Activated CD8-positive, alpha-beta memory T cell treated with anti-CD3 and anti-CD28 coated beads for 36 hours (primary cell): ENCODE measurements at regions not wholly inside any gene's neighbourhood (a gene's known extent, or its start where the extent isn't known, plus 50 kb on each side); places are given as distances from the start of the nearest gene placed in this dataset.
"Not testable (repeated sequence)": the region's sequence is repeated elsewhere in the genome, so short reads cannot be mapped to it uniquely, and the experiment has no call there.

Source experiments
- CTCF ChIA-PET: fragments of 350-600 bp; sonication (Branson Sonifier 250); formaldehyde crosslinking; loops from one replicate; lab custom pipeline; 2021; ENCODE audit warnings: antibody characterized with exemption; lab: Charles Lee
- POLR2A ChIA-PET: fragments of 350-600 bp; sonication (Branson Sonifier 250); formaldehyde crosslinking; loops from one replicate; lab custom pipeline; 2021; ENCODE audit warnings: antibody characterized with exemption; lab: Charles Lee

GRCh38 chr11:103768816-103769215 lies 267.6 kb upstream of the DDI1 start:
- CTCF ChIA-PET, result interaction anchor here (0.6 to 1.3 kb wide), 2 partner anchors 17 to 603 kb away, joined by 3 to 5 read pairs; no protein-coding TSS in a partner anchor
- POLR2A ChIA-PET, result no interaction called here

DNA sequence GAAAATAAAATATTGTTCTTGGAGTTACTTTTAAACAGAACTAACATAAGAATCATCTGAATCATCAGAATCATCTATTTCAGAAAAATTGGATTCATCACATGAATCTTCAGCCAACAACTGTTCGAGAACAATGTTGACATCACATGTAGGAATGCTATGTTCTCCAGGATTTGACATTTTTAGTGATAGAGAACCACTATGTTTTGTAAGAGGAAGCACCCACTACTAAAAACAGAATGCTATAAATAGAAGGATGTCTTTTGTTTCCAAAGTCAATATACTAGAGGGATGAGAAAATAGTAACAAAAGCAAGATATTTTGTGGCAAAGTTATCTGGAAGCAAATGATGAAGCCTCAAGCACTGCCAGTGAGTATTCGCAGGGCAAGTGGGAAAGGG lies 263.4 kb upstream of the DDI1 start:
- ChIA-PET CTCF (no interaction called here), POLR2A (no interaction called here)

GRCh38 chr11:103773537-103773936 lies 262.9 kb upstream of the DDI1 start:
- ChIA-PET POLR2A (no interaction called here), CTCF (no interaction called here)

GRCh38 chr11:103779054-103779453 lies 257.4 kb upstream of the DDI1 start:
- POLR2A ChIA-PET, result no interaction called here
- CTCF ChIA-PET, result no interaction called here

DNA sequence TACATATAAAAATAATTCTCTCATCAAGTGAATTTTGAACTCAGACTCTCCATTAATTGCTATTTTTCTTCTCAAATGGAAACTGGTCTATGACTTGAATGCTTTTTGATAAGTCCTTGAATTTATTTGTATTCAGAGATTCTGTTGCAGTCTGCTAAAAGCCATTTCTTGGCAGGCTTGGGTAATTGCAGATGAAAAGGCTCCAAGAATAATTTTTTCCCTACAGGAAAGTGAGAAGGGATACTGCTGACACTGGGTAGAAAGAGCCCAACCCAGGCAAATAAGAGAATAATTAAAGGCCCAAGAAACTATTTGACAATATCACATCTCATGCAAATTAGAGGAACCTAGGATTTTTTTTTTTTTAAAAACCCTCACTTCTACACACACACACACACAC lies 246.5 kb upstream of the DDI1 start:
- ChIA-PET CTCF (no interaction called here), POLR2A (no interaction called here)

- ChIA-PET POLR2A (no interaction called here), CTCF (no interaction called here)
Observed at GRCh38 chr11:103792981-103793468, 243.4 kb upstream of the DDI1 start.

DNA sequence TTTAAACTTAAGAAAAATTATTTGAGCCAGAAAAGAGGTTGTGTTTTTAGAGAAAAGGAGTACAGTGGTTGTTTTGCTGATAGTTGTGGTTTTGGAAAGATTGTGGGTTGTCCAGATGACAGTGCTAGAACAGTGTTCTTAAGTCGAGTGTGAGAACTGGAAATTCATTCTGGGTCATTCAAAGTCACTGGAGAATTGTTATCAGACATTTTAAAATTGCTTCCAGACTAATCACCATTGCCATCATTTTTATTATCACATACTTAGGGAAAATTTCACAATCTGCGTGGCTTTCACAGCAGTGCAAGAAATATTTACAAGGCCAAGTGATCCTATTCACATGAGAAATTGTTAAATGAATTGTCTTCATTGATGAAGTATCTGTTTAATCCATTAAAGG lies 242.2 kb upstream of the DDI1 start:
- ChIA-PET POLR2A (no interaction called here), CTCF (no interaction called here)

DNA sequence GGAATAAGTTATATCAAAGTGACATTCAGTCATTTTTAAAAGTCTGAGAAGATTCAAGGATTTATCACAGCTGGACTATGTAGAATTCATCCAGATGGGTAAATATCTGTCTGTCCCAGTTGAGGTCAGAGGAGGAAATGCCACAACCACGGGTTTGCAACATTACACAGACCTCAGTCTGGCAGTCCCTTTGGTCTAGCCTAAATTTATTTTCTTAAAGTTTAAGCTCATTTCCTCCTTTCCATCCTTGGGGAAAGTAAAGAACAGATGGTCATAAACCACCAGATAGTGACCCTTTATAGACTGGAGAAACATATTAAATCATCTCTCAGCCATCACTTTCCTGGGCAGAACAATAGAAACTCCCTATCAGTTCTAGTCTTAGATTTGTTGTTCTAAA lies 238.4 kb upstream of the DDI1 start:
- CTCF ChIA-PET, result no interaction called here
- POLR2A ChIA-PET, result no interaction called here

DNA sequence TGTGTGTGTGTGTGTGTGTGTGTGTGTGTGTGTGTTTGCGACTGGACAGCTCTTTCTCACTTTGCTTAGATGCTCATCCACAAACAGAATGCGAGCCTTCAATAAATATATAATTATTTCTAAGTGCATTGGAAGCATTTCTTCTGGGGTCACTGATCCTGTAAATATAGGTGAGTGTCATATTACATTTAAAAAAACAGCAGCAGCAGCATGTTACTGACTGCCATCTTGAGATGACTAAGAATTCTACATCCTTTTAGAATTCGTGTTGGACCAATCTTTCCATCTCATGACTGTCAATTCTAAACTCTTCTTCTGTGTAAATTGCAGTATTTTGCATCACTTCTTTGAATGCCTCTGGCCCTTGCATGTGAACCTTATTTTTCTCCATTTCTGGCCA lies 238.0 kb upstream of the DDI1 start:
- POLR2A ChIA-PET, result no interaction called here
- CTCF ChIA-PET, result no interaction called here

- ChIA-PET POLR2A (no interaction called here), CTCF (no interaction called here)
Observed at GRCh38 chr11:103800406-103801114, 235.9 kb upstream of the DDI1 start.

DNA sequence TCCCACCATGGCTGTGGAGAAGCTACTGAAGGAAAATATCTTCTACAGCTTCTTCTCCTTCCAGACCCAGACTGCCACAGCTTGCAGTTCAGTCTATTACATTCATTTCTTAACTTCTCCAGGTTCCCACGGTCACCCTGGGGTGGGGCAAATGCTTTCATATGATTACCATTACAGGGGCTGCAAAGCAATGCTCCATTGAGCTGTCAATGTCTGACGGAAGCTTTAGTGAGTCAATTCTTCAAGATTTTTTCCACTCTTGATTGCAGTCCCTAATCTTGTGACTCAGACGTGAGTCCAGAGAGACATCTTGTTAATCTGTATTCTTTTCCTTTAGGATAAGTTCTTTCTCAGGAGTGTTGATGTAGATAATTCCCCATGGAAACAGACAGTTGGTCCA lies 233.4 kb upstream of the DDI1 start:
- POLR2A ChIA-PET, result no interaction called here
- CTCF ChIA-PET, result no interaction called here

- ChIA-PET CTCF (no interaction called here), POLR2A (no interaction called here)
Observed at GRCh38 chr11:103805688-103806009, 230.8 kb upstream of the DDI1 start.

GRCh38 chr11:103806130-103806895 lies 230.1 kb upstream of the DDI1 start:
- ChIA-PET POLR2A (no interaction called here), CTCF (no interaction called here)

GRCh38 chr11:103807806-103808205 lies 228.6 kb upstream of the DDI1 start:
- CTCF ChIA-PET, result no interaction called here
- POLR2A ChIA-PET, result no interaction called here

- ChIA-PET POLR2A (no interaction called here), CTCF (no interaction called here)
Observed at GRCh38 chr11:103808252-103808651, 228.2 kb upstream of the DDI1 start.

DNA sequence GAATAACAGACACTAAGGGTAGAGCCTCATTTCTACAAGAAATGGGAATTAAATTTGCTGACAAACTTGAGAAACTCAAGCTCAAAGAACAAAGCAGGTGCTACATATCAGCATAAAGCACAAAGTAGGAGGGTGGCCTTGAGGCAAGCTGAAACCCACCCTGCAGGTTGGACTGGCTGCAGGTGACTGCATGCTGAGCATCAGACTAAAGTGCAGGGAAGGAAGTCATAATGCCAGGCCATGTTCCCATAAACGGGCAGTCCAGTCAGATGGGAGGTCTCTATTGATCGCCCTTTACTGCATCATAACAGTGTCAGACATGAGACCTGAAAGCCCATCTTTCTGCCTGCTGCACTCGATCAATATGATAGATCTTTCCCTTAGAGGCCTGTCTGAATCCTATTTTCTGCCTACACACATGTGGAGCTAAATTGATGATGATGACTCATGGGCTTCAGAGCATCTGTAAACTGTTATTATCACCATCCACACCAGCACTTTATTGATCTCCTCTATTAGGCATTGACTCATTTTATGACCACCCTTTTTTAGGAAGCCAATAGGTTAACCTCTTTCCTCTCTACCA lies 224.5 kb upstream of the DDI1 start:
- POLR2A ChIA-PET, result no interaction called here
- CTCF ChIA-PET, result no interaction called here

GRCh38 chr11:103812680-103813079 lies 223.8 kb upstream of the DDI1 start:
- CTCF ChIA-PET, result no interaction called here
- POLR2A ChIA-PET, result no interaction called here

DNA sequence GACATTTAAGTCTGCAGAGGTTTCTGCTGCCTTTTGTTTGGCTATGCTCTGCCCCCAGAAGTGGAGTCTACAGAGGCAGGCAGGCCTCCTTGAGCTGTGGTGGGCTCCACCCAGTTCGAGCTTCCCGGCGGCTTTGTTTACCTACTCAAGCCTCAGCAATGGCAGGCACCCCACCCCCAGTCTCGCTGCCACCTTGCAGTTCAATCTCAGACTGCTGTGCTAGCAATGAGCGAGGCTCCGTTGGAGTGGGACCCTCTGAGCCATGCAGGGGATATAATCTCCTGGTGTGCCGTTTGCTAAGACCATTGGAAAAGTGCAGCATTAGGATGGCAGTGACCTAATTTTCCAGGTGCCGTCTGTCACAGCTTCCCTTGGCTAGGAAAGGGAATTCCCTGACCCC lies 216.1 kb upstream of the DDI1 start:
- POLR2A ChIA-PET, CTCF ChIA-PET: not testable (repeated sequence)

- POLR2A ChIA-PET, result no interaction called here
Observed at GRCh38 chr11:103824116-103824515, 212.3 kb upstream of the DDI1 start.

DNA sequence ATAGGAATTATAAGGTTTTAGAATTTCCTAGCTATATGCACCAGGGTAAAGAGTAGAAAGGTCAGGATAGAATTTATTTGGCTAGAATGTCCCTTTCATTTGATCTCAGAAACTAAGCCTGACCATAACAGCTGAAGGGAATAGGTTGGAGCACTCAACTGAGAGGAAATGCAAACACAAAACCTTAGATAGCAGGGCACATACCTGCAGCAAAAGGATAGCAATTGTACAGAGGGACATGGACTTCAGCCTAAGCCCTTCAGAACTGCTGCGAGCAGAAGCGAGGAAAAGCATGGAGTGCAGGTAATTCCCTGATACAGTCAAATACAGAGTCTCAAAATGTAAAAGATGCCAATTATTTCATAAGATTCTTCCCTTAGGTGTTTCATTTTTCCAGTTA lies 211.0 kb upstream of the DDI1 start:
- ChIA-PET POLR2A (no interaction called here), CTCF (no interaction called here)

More at GRCh38 chr11:103824116-103824515, 212.3 kb upstream of the DDI1 start:
- CTCF ChIA-PET, result no interaction called here

- ChIA-PET CTCF (no interaction called here), POLR2A (no interaction called here)
Observed at GRCh38 chr11:103826856-103827255, 209.6 kb upstream of the DDI1 start.
